ENCODE measurements at regions not wholly inside any gene's neighbourhood (a gene's known extent, or its start where the extent isn't known, plus 50 kb on each side); places are given as distances from the start of the nearest gene placed in this dataset.

GRCh38 chr2:52821631-52822030 is 946.0 kb upstream of the CHAC2 start (continued):
- no peak for TF ChIP-seq KDM1A (IDR thresholded peaks at IDR 0.05; ENCODE audit: low read depth)

DNA sequence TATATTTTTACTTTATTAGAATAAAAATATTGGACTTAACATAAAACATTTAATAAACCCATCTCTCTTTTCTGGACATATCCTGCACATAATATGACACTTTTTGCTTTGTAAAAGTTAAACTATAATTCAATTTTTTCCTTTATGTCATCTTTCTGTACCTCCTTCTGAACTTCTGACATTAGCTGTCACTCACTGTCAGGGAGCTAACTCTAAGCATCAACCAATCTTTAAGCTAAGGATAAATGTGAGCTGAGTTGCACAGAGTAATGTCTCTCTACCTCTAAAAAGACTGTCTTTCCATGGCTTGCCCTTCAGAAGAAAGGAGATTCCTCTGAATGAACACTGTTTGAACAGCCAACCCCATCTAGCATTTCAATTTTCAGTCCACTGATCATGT is 948.6 kb upstream of the CHAC2 start:
- Histone ChIP-seq H3K27ac (no peak overlapping the region), H3K4me3 (no peak overlapping the region), H3K4me2 (no peak overlapping the region), H3K9me3 (no peaks in the 10 kb centered on the region), H3K4me1 (no peaks in the 10 kb centered on the region)
- TF ChIP-seq, protein P1, sequence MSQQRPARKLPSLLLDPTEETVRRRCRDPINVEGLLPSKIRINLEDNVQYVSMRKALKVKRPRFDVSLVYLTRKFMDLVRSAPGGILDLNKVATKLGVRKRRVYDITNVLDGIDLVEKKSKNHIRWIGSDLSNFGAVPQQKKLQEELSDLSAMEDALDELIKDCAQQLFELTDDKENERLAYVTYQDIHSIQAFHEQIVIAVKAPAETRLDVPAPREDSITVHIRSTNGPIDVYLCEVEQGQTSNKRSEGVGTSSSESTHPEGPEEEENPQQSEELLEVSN (IDR thresholded peaks at IDR 0.05; ENCODE audit: borderline replicate concordance, low read depth), result no peak
- TF ChIP-seq ZC3H11A (IDR thresholded peaks at IDR 0.05) (no peak), SMC3 (IDR thresholded peaks at IDR 0.05) (no peak), HOXB13 (CRISPR knock-in tag; IDR thresholded peaks at IDR 0.05; ENCODE audit: low read depth) (no peak), JUN (IDR thresholded peaks at IDR 0.05) (no peak), TP53 (CRISPR knock-in tag; IDR thresholded peaks at IDR 0.05) (no peak), REST (IDR thresholded peaks at IDR 0.05) (no peak), FOSB (CRISPR knock-in tag; IDR thresholded peaks at IDR 0.05) (no peak), CBX2 (IDR thresholded peaks at IDR 0.05; ENCODE audit: borderline replicate concordance, low read depth) (no peak), EHF (CRISPR knock-in tag; IDR thresholded peaks at IDR 0.05) (no peak), ZSCAN20 (CRISPR knock-in tag; IDR thresholded peaks at IDR 0.05) (no peak)
- TF ChIP-seq, protein P2, sequence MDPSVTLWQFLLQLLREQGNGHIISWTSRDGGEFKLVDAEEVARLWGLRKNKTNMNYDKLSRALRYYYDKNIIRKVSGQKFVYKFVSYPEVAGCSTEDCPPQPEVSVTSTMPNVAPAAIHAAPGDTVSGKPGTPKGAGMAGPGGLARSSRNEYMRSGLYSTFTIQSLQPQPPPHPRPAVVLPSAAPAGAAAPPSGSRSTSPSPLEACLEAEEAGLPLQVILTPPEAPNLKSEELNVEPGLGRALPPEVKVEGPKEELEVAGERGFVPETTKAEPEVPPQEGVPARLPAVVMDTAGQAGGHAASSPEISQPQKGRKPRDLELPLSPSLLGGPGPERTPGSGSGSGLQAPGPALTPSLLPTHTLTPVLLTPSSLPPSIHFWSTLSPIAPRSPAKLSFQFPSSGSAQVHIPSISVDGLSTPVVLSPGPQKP (IDR thresholded peaks at IDR 0.05; ENCODE audit: low read depth, low read length), result no peak
- no peak for DNase-seq (ENCODE audit: low read depth in 1 of 2, low spot score in 1 of 2)
- ChIA-PET CTCF (interaction anchor here (1.2 kb wide), 1 partner anchor 9 kb away, joined by 4 read pairs; no protein-coding TSS in a partner anchor), POLR2A (no interaction called here)
- FAIRE-seq, result no peak
- no peak for ATAC-seq

- no peaks in the 10 kb centered on the region for H3K9me3 ChIP-seq
- H3K4me2 ChIP-seq, result peak overlapping the region; percentile 39; the same call in 1 of the 3 replicates
- 9% methylated on average over 4 of the region's 4 CpGs for WGBS (ENCODE audit: missing lambda C conversion rate)
- CTCF ChIA-PET, result interaction anchor here (0.6 to 1.5 kb wide), 12 partner anchors 8 to 935 kb away, joined by 3 to 4 read pairs (median 4); no protein-coding TSS in a partner anchor
- POLR2A ChIA-PET, result no interaction called here
- 0 out of 3 replicates have a peak, but pooled peaks cover 3% of the 10 kb centered on the region for H3K4me1 ChIP-seq
- FAIRE-seq (no peak), ATAC-seq (peak; percentile 47 to 73; a peak in 3 of 6 replicates), DNase-seq (ENCODE audit: low read depth in 1 of 2, low spot score in 1 of 2) (peak; percentile 5 to 48)
- H3K27ac ChIP-seq, result no peak overlapping the region
- peak; percentile 65 for TF ChIP-seq SMC3 (IDR thresholded peaks at IDR 0.05)
- TF ChIP-seq NPAS2 (CRISPR knock-in tag; IDR thresholded peaks at IDR 0.05; ENCODE audit: borderline replicate concordance), result no peak
- TF ChIP-seq ZNF302 (CRISPR knock-in tag; IDR thresholded peaks at IDR 0.05), result no peak
- peak; percentile 58 to 70 for TF ChIP-seq RAD21 (conservative IDR thresholded peaks at IDR 0.05 in 1 of 2, IDR thresholded peaks at IDR 0.05 in 1 of 2)
- TF ChIP-seq, protein P3, sequence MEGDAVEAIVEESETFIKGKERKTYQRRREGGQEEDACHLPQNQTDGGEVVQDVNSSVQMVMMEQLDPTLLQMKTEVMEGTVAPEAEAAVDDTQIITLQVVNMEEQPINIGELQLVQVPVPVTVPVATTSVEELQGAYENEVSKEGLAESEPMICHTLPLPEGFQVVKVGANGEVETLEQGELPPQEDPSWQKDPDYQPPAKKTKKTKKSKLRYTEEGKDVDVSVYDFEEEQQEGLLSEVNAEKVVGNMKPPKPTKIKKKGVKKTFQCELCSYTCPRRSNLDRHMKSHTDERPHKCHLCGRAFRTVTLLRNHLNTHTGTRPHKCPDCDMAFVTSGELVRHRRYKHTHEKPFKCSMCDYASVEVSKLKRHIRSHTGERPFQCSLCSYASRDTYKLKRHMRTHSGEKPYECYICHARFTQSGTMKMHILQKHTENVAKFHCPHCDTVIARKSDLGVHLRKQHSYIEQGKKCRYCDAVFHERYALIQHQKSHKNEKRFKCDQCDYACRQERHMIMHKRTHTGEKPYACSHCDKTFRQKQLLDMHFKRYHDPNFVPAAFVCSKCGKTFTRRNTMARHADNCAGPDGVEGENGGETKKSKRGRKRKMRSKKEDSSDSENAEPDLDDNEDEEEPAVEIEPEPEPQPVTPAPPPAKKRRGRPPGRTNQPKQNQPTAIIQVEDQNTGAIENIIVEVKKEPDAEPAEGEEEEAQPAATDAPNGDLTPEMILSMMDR (IDR thresholded peaks at IDR 0.05), result peak; percentile 53
- no peak overlapping the region for H3K4me3 ChIP-seq
Measured at GRCh38 chr2:52810460-52810859, 957.1 kb upstream of the CHAC2 start.

Data from A549 (cell line).